ENCODE measurements at regions not wholly inside any gene's neighbourhood (a gene's known extent, or its start where the extent isn't known, plus 50 kb on each side); places are given as distances from the start of the nearest gene placed in this dataset.
"Not testable (repeated sequence)": the region's sequence is repeated elsewhere in the genome, so short reads cannot be mapped to it uniquely, and the experiment has no call there.

GRCh38 chr3:88882121-88882520 is 225.3 kb upstream of the EPHA3 start:
- H3K27me3 Mint-ChIP-seq = no peaks in the 10 kb centered on the region
- H3K27ac Mint-ChIP-seq = no peak overlapping the region
- TF ChIP-seq CTCF (IDR thresholded peaks at IDR 0.05; ENCODE audit: unreplicated experiment) = no peak
- H3K4me3 Mint-ChIP-seq (ENCODE audit: low read depth) = no peak overlapping the region
- H3K9me3 Mint-ChIP-seq (ENCODE audit: low read depth) = peaks cover 4% of the 10 kb centered on the region
- no peaks in the 10 kb centered on the region for H3K4me1 Mint-ChIP-seq (ENCODE audit: low read depth)
- no peaks in the 10 kb centered on the region for H3K36me3 Mint-ChIP-seq (ENCODE audit: insufficient read depth)
- DNase-seq (ENCODE audit: low spot score, unreplicated experiment) = no peak

GRCh38 chr3:88886624-88887023 is 220.8 kb upstream of the EPHA3 start:
- not testable (repeated sequence) for H3K4me1 Mint-ChIP-seq (ENCODE audit: low read depth); H3K27me3 Mint-ChIP-seq; H3K36me3 Mint-ChIP-seq (ENCODE audit: insufficient read depth); H3K27ac Mint-ChIP-seq; DNase-seq (ENCODE audit: low spot score, unreplicated experiment); H3K4me3 Mint-ChIP-seq (ENCODE audit: low read depth)
- H3K9me3 Mint-ChIP-seq (ENCODE audit: low read depth) = peaks cover 17% of the 10 kb centered on the region

GRCh38 chr3:88896026-88896425 is 211.4 kb upstream of the EPHA3 start:
- H3K36me3 Mint-ChIP-seq (ENCODE audit: insufficient read depth) = no peaks in the 10 kb centered on the region
- H3K27me3 Mint-ChIP-seq = no peaks in the 10 kb centered on the region
- H3K27ac Mint-ChIP-seq = no peak overlapping the region
- DNase-seq (ENCODE audit: low spot score, unreplicated experiment) = no peak
- no peaks in the 10 kb centered on the region for H3K4me1 Mint-ChIP-seq (ENCODE audit: low read depth)
- H3K9me3 Mint-ChIP-seq (ENCODE audit: low read depth) = no peaks in the 10 kb centered on the region
- TF ChIP-seq CTCF (IDR thresholded peaks at IDR 0.05; ENCODE audit: unreplicated experiment) = no peak
- no peak overlapping the region for H3K4me3 Mint-ChIP-seq (ENCODE audit: low read depth)

GRCh38 chr3:88912294-88912877 is 195.0 kb upstream of the EPHA3 start:
- no peak for DNase-seq (ENCODE audit: low spot score, unreplicated experiment)
- TF ChIP-seq CTCF (IDR thresholded peaks at IDR 0.05; ENCODE audit: unreplicated experiment) = no peak
- H3K4me1 Mint-ChIP-seq (ENCODE audit: low read depth) = peaks cover 10% of the 10 kb centered on the region
- no peaks in the 10 kb centered on the region for H3K27me3 Mint-ChIP-seq
- H3K27ac Mint-ChIP-seq = peak overlapping the region; percentile 95
- no peaks in the 10 kb centered on the region for H3K36me3 Mint-ChIP-seq (ENCODE audit: insufficient read depth)
- no peak overlapping the region for H3K4me3 Mint-ChIP-seq (ENCODE audit: low read depth)
- no peaks in the 10 kb centered on the region for H3K9me3 Mint-ChIP-seq (ENCODE audit: low read depth)

- no peaks in the 10 kb centered on the region for H3K9me3 Mint-ChIP-seq (ENCODE audit: low read depth)
- TF ChIP-seq CTCF (IDR thresholded peaks at IDR 0.05; ENCODE audit: unreplicated experiment) = no peak
- H3K4me1 Mint-ChIP-seq (ENCODE audit: low read depth) = no peaks in the 10 kb centered on the region
- DNase-seq (ENCODE audit: low spot score, unreplicated experiment) = no peak
- H3K36me3 Mint-ChIP-seq (ENCODE audit: insufficient read depth) = no peaks in the 10 kb centered on the region
- H3K4me3 Mint-ChIP-seq (ENCODE audit: low read depth) = no peak overlapping the region
- H3K27ac Mint-ChIP-seq = no peak overlapping the region
- no peaks in the 10 kb centered on the region for H3K27me3 Mint-ChIP-seq
These were observed 188.6 kb upstream of the EPHA3 start for GRCh38 chr3:88918841-88919240.

- no peak overlapping the region for H3K27ac Mint-ChIP-seq
- H3K9me3 Mint-ChIP-seq (ENCODE audit: low read depth) = no peaks in the 10 kb centered on the region
- no peak overlapping the region for H3K4me3 Mint-ChIP-seq (ENCODE audit: low read depth)
These were observed 185.4 kb upstream of the EPHA3 start for GRCh38 chr3:88921986-88922385.

More at GRCh38 chr3:88921986-88922385, 185.4 kb upstream of the EPHA3 start:
- no peaks in the 10 kb centered on the region for H3K36me3 Mint-ChIP-seq (ENCODE audit: insufficient read depth)
- no peak for TF ChIP-seq CTCF (IDR thresholded peaks at IDR 0.05; ENCODE audit: unreplicated experiment)
- no peaks in the 10 kb centered on the region for H3K4me1 Mint-ChIP-seq (ENCODE audit: low read depth)
- H3K27me3 Mint-ChIP-seq = no peaks in the 10 kb centered on the region
- DNase-seq (ENCODE audit: low spot score, unreplicated experiment) = no peak

Data from progenitor cell of endocrine pancreas (in vitro differentiated cells).